ENCODE measurements at regions not wholly inside any gene's neighbourhood (a gene's known extent, or its start where the extent isn't known, plus 50 kb on each side); places are given as distances from the start of the nearest gene placed in this dataset.
A peak's percentile ranks its signal among the peaks of the same experiment; 100 is the strongest.

GRCh38 chrX:34528081-34528480, 129.0 kb downstream of the TMEM47 start:
- intact Hi-C loops (cut with DNase I): no loop called here
- TF ChIP-seq CTCF (IDR thresholded peaks at IDR 0.05) (no peak), POLR2A (IDR thresholded peaks at IDR 0.05) (no peak)
- ATAC-seq: no peak

GRCh38 chrX:34521563-34521962, 135.5 kb downstream of the TMEM47 start:
- Histone ChIP-seq H3K9me3 (no peaks in the 10 kb centered on the region), H3K4me1 (no peaks in the 10 kb centered on the region), H3K27ac (no peak overlapping the region), H3K4me3 (no peak overlapping the region), H3K27me3 (no peaks in the 10 kb centered on the region), H3K36me3 (no peaks in the 10 kb centered on the region)
- DNase-seq: no peak
- peak in 1 of 4 donors; percentile 30 for ATAC-seq
- intact Hi-C loops (cut with DNase I): no loop called here
- WGBS (ENCODE audit: insufficient coverage, low coverage, low lambda C conversion rate, missing lambda C conversion rate): 13% methylated on average over 2 of the region's 2 CpGs
- TF ChIP-seq CTCF (IDR thresholded peaks at IDR 0.05): no peak

More at GRCh38 chrX:34528081-34528480, 129.0 kb downstream of the TMEM47 start:
- H3K9me3 ChIP-seq: no peaks in the 10 kb centered on the region
- no peak overlapping the region for H3K27ac ChIP-seq
- no peak for DNase-seq
- H3K4me3 ChIP-seq: no peak overlapping the region
- H3K4me1 ChIP-seq: no peaks in the 10 kb centered on the region
- no peaks in the 10 kb centered on the region for H3K36me3 ChIP-seq
- H3K27me3 ChIP-seq: no peaks in the 10 kb centered on the region

GRCh38 chrX:34509394-34509793, 147.7 kb downstream of the TMEM47 start:
- H3K27ac ChIP-seq: no peak overlapping the region
- DNase-seq (no peak), ATAC-seq (no peak)
- TF ChIP-seq POLR2A (IDR thresholded peaks at IDR 0.05) (no peak), CTCF (IDR thresholded peaks at IDR 0.05) (no peak)
- no peak overlapping the region for H3K4me3 ChIP-seq
- intact Hi-C loops (cut with DNase I): no loop called here
- no peaks in the 10 kb centered on the region for H3K27me3 ChIP-seq
- no peaks in the 10 kb centered on the region for H3K36me3 ChIP-seq
- no peaks in the 10 kb centered on the region for H3K9me3 ChIP-seq
- WGBS (ENCODE audit: insufficient coverage, low coverage, low lambda C conversion rate, missing lambda C conversion rate): 39% methylated on average over 5 of the region's 5 CpGs
- no peaks in the 10 kb centered on the region for H3K4me1 ChIP-seq

- peaks cover 0 to 3% of the 10 kb centered on the region in 2 donors for H3K27me3 ChIP-seq
- no peak overlapping the region for H3K27ac ChIP-seq
- DNase-seq (no peak), ATAC-seq (no peak)
- no peaks in the 10 kb centered on the region for H3K9me3 ChIP-seq
- TF ChIP-seq POLR2A (IDR thresholded peaks at IDR 0.05): no peak
- TF ChIP-seq CTCF (IDR thresholded peaks at IDR 0.05): no peak
- 41% methylated on average over 3 of the region's 3 CpGs for WGBS (ENCODE audit: insufficient coverage, low coverage, low lambda C conversion rate, missing lambda C conversion rate)
- intact Hi-C loops (cut with DNase I): no loop called here
- H3K4me1 ChIP-seq: no peaks in the 10 kb centered on the region
- no peaks in the 10 kb centered on the region for H3K36me3 ChIP-seq
- H3K4me3 ChIP-seq: no peak overlapping the region
Observed at GRCh38 chrX:34503119-34503518, 154.0 kb downstream of the TMEM47 start.

- Histone ChIP-seq H3K27me3 (peaks cover 0 to under 1% of the 10 kb centered on the region in 2 donors), H3K4me1 (no peaks in the 10 kb centered on the region), H3K27ac (no peak overlapping the region), H3K9me3 (no peaks in the 10 kb centered on the region), H3K4me3 (no peak overlapping the region), H3K36me3 (no peaks in the 10 kb centered on the region)
- DNase-seq (no peak), ATAC-seq (no peak)
- 38% methylated on average over 4 of the region's 4 CpGs for WGBS (ENCODE audit: insufficient coverage, low coverage, low lambda C conversion rate, missing lambda C conversion rate)
- TF ChIP-seq POLR2A (IDR thresholded peaks at IDR 0.05) (no peak), CTCF (IDR thresholded peaks at IDR 0.05) (no peak)
- intact Hi-C loops (cut with DNase I): no loop called here
Observed at GRCh38 chrX:34493086-34493485, 164.0 kb downstream of the TMEM47 start.

Measured in right lobe of liver (tissue), 6 donors.